Tibial artery (tissue), 4 donors: ENCODE measurements at regions not wholly inside any gene's neighbourhood (a gene's known extent, or its start where the extent isn't known, plus 50 kb on each side); places are given as distances from the start of the nearest gene placed in this dataset.

Experiments
- DNase-seq, 2 donors: peaks; one replicate each; pipeline ENCODE4 v3.0.0-alpha.2; 2019
- H3K27ac ChIP-seq, 2 donors: fragments of 200-600 bp; sonication (generic) in 1 of 2; 1 replicate in 1 of 2; 2 replicates in 1 of 2; pipeline ENCODE4 v1.5.1; 2018 to 2019; ENCODE audit warnings: mild to moderate bottlenecking in 1 of 2
- H3K27me3 ChIP-seq, 2 donors: fragments of 200-600 bp; sonication (generic) in 1 of 2; one replicate each; pipeline versions ENCODE4 v1.5.1 to v1.6.0; 2016 to 2019
- H3K36me3 ChIP-seq, 3 donors: fragments of 200-600 bp; sonication (generic) in 2 of 3; one replicate each; pipeline ENCODE4 v1.5.1; 2016 to 2019; ENCODE audit warnings: mild to moderate bottlenecking in 2 of 3
- H3K4me1 ChIP-seq, 4 donors: fragments of 200-600 bp; sonication (generic) in 2 of 4; 1 replicate in 3 of 4; 2 replicates in 1 of 4; pipeline ENCODE4 v1.5.1; 2016 to 2019
- H3K4me3 ChIP-seq, 2 donors: fragments of 200-600 bp; sonication (generic) in 1 of 2; 1 replicate in 1 of 2; 2 replicates in 1 of 2; pipeline ENCODE4 v1.5.1; 2018 to 2019; ENCODE audit warnings: mild to moderate bottlenecking in 2 of 2
- H3K9me3 ChIP-seq, 3 donors: fragments of 200-600 bp; sonication (generic) in 1 of 3; one replicate each; pipeline ENCODE4 v1.5.1; 2016 to 2019
- intact Hi-C: fragments of 100-400 bp; cut with DNase I; formaldehyde crosslinking; loops from one replicate; pipeline ENCODE4 v1.15.0; 2023; ENCODE audit warnings: low total_unique reads
- TF ChIP-seq, protein P1 (sequence below), 2 experiments: fragments of 200-600 bp in 1 of 2; fragments of 450-650 bp in 1 of 2; IDR thresholded peaks; one replicate each; pipeline ENCODE4 v1.5.1; 2017 to 2019; ENCODE audit warnings: antibody characterized with exemption in 2 of 2, mild to moderate bottlenecking in 1 of 2, moderate library complexity in 1 of 2

DNA sequence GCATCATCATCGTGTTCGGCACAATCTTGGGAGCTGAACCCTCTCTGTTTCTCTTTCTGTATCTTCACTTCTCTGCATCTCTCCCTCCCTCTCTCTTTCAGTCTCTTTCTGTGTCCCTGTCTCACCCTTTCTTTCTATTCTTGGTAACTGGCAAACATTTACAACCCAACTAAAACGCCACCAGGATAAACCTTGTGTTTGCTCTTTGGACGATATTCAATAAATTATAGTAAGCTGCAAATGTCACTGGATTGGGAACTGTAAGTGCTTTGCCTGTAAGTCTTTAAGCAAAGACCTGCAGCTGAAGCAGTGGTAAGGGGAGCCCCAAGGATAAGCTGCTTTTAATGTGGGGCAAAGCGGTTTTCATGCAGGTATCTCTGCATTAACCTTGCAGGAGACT is 558.0 kb upstream of the MKI67 start:
- no peak overlapping the region for H3K27ac ChIP-seq

DNA sequence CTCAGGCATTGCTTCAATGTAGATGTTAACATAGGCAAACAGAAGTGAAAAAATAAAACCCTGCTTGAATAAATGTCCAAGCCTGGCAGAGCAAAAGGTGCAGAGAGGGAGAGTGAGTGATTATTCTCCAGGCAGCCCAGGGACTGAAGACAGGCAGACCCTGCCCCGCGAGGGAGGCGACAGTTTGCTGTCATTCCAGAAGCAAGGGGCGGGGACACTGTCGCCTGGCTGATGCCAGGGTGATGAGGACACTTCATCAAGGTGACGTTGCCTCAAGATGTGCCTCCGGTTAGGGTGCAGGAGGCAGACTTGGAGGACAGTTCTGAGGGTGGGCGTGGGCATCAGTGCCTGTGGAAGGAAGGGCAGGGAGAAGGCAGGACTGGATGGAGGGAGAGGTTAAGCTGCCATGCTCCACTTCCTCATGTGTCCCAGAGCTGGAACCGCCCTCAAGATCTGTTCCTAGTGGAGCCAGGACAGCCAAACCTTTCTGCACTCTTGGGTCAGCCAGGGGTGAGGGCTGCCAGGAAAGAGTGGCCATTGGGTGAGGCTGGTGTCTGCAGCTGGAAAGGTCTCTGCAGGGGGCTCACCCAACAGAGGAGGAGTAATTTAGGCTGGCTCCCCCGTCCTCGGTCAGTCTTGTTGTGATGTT is 560.5 kb upstream of the MKI67 start:
- H3K4me3 ChIP-seq = no peak overlapping the region
- TF ChIP-seq, protein P1, sequence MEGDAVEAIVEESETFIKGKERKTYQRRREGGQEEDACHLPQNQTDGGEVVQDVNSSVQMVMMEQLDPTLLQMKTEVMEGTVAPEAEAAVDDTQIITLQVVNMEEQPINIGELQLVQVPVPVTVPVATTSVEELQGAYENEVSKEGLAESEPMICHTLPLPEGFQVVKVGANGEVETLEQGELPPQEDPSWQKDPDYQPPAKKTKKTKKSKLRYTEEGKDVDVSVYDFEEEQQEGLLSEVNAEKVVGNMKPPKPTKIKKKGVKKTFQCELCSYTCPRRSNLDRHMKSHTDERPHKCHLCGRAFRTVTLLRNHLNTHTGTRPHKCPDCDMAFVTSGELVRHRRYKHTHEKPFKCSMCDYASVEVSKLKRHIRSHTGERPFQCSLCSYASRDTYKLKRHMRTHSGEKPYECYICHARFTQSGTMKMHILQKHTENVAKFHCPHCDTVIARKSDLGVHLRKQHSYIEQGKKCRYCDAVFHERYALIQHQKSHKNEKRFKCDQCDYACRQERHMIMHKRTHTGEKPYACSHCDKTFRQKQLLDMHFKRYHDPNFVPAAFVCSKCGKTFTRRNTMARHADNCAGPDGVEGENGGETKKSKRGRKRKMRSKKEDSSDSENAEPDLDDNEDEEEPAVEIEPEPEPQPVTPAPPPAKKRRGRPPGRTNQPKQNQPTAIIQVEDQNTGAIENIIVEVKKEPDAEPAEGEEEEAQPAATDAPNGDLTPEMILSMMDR (IDR thresholded peaks at IDR 0.05) = no peak
- H3K4me1 ChIP-seq = no peaks in the 10 kb centered on the region
- no peaks in the 10 kb centered on the region for H3K36me3 ChIP-seq
- no peaks in the 10 kb centered on the region for H3K27me3 ChIP-seq
- no peaks in the 10 kb centered on the region for H3K9me3 ChIP-seq
- intact Hi-C loops = no loop called here
- no peak overlapping the region for H3K27ac ChIP-seq
- no peak for DNase-seq

More for the DNA sequence above, 558.0 kb upstream of the MKI67 start:
- TF ChIP-seq, protein P1 (IDR thresholded peaks at IDR 0.05) = no peak
- H3K27me3 ChIP-seq = no peaks in the 10 kb centered on the region
- intact Hi-C loops = no loop called here
- H3K4me3 ChIP-seq = no peak overlapping the region
- no peaks in the 10 kb centered on the region for H3K9me3 ChIP-seq
- no peak for DNase-seq
- H3K4me1 ChIP-seq = no peaks in the 10 kb centered on the region
- no peaks in the 10 kb centered on the region for H3K36me3 ChIP-seq

DNA sequence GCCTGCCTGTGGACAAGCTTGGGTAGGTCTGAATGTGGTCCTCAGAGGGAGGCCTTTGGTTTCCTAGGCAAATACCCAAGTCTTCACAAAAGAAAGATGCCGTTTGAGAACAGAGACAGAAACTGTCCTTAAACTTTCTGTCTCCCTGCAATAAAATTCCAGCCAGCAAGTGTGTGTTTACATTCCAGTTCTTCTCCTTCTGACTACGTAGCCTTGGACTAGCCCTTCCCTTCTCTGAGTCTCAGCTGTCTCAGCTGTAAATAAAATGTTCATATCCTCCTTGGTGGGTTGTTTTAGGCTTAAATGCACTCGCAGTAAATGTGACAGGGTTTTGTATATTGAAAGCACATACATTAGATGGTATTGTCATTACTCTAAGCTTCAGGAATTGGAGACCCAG is 561.2 kb upstream of the MKI67 start:
- intact Hi-C loops = no loop called here
- H3K4me3 ChIP-seq = no peak overlapping the region
- H3K27me3 ChIP-seq = no peaks in the 10 kb centered on the region
- no peaks in the 10 kb centered on the region for H3K36me3 ChIP-seq
- DNase-seq = no peak
- H3K9me3 ChIP-seq = no peaks in the 10 kb centered on the region
- no peaks in the 10 kb centered on the region for H3K4me1 ChIP-seq
- no peak overlapping the region for H3K27ac ChIP-seq
- TF ChIP-seq, protein P1 (IDR thresholded peaks at IDR 0.05) = no peak

DNA sequence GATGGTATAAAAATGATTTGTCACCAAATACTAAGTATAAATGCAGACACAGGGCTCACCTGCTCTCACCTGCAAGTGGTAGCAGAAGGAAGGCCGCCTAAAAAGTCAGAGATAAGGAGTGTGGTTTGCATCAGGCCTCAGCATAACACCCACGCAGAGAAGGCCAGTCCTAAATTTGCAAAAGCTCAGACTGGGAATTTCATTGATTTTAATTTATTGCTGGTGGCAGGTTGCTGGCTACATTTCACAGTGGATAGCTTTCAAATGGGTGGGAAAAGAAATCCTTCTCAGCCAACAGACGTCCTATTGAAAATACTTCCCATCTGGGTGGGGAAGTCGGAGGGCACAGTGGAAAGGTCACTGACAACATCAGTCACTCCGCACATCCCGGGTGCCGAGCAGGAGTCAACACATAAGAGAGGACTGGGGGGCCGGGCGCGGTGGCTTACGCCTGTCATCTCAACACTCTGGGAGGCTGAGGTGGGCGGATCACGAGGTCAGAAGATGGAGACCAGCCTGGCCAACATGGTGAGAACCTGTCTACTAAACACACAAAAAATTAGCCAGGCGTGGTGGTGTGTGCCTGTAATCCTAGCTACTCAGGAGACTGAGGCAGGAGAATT is 561.8 kb upstream of the MKI67 start:
- H3K36me3 ChIP-seq = no peaks in the 10 kb centered on the region
- no peaks in the 10 kb centered on the region for H3K4me1 ChIP-seq
- no peaks in the 10 kb centered on the region for H3K9me3 ChIP-seq
- intact Hi-C loops = no loop called here
- TF ChIP-seq, protein P1 (IDR thresholded peaks at IDR 0.05) = no peak
- no peak overlapping the region for H3K4me3 ChIP-seq
- no peaks in the 10 kb centered on the region for H3K27me3 ChIP-seq
- no peak overlapping the region for H3K27ac ChIP-seq
- no peak for DNase-seq

DNA sequence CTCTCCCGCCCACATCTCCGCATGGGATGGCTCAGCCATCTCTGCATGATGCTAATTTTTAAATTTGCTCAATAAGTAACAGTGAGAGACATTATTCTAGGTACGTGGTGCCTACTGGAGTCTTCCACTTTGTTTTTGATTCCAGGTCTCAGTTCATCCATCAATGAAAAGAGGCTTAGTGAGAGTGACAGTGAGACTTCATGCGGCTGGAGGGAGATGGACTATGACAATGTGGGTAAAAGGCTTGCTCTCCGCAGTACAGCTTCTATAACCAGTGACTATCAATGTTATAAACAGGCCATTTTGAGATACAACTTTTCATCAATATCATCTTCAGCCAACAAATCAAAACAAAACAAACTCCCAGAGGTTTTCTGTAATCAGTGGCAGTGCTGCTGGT is 563.4 kb upstream of the MKI67 start:
- DNase-seq = no peak
- no peaks in the 10 kb centered on the region for H3K9me3 ChIP-seq
- TF ChIP-seq, protein P1 (IDR thresholded peaks at IDR 0.05) = no peak
- intact Hi-C loops = no loop called here
- H3K4me1 ChIP-seq = no peaks in the 10 kb centered on the region
- H3K27ac ChIP-seq = no peak overlapping the region
- H3K27me3 ChIP-seq = no peaks in the 10 kb centered on the region
- H3K4me3 ChIP-seq = no peak overlapping the region
- H3K36me3 ChIP-seq = no peaks in the 10 kb centered on the region
